HEK293T (cell line): ENCODE measurements at regions not wholly inside any gene's neighbourhood (a gene's known extent, or its start where the extent isn't known, plus 50 kb on each side); places are given as distances from the start of the nearest gene placed in this dataset.

Experiments used
- ARNT ChIP-seq: fragments of 450-650 bp; IDR thresholded peaks from 2 replicates; pipeline ENCODE4 v1.6.1; 2017; ENCODE audit warnings: mild to moderate bottlenecking
- BHLHE40 ChIP-seq: fragments of 450-650 bp; IDR thresholded peaks from 2 replicates; pipeline ENCODE4 v1.6.1; 2016; ENCODE audit warnings: mild to moderate bottlenecking, moderate library complexity, borderline replicate concordance
- ELF4 ChIP-seq: fragments of 450-650 bp; IDR thresholded peaks from 2 replicates; pipeline ENCODE4 v1.6.1; 2017; ENCODE audit warnings: antibody characterized with exemption
- FOXK2 ChIP-seq: fragments of 450-650 bp; IDR thresholded peaks from 2 replicates; pipeline ENCODE4 v1.6.1; 2016; ENCODE audit warnings: mild to moderate bottlenecking
- NFRKB ChIP-seq: fragments of 450-650 bp; IDR thresholded peaks from 2 replicates; pipeline ENCODE4 v1.6.1; 2016; ENCODE audit warnings: mild to moderate bottlenecking, moderate library complexity
- SUZ12 ChIP-seq: fragments of 450-650 bp; IDR thresholded peaks from 2 replicates; pipeline ENCODE4 v1.6.1; 2016; ENCODE audit warnings: mild to moderate bottlenecking
- TARDBP ChIP-seq: fragments of 450-650 bp; IDR thresholded peaks from 2 replicates; pipeline ENCODE4 v1.6.1; 2016

DNA sequence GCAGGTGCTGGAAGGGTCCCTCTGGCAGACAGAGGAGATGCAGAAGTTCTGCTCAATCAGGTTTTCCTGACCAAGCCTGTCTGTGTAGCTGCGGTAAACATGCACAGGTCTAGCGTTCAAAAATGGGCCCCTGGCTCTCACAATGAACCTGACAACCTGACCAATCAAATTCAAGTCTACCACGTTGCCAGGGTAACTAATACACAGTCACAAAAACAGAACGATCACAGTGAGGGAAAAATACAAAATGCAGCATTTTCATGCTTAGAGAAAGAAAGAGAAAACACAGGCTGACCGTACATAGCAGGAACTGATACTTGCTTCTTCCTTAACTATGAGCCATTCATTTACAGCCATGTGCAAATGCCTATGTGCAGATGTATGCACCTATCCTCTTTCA is 353.1 kb upstream of the TSHZ2 start:
- TF ChIP-seq FOXK2, result no peak
- no peak for TF ChIP-seq TARDBP
- TF ChIP-seq NFRKB, result no peak
- no peak for TF ChIP-seq BHLHE40
- no peak for TF ChIP-seq ARNT
- TF ChIP-seq SUZ12, result no peak
- TF ChIP-seq ELF4, result no peak
